IMR-90 (cell line): ENCODE measurements at regions not wholly inside any gene's neighbourhood (a gene's known extent, or its start where the extent isn't known, plus 50 kb on each side); places are given as distances from the start of the nearest gene placed in this dataset.

ENCODE experiments used
- ATAC-seq: fragments of 200-7000 bp; cut with Tn5 transposase; 2 replicates; pipeline ENCODE4 v1.9.1; 2020; ENCODE audit warnings: low read depth, mild to moderate bottlenecking, moderate library complexity
- BruUV-seq: library from RNA; stranded (reverse); fragments of 400-500 nt; replicated peaks from 2 replicates; lab custom pipeline; 2021; lab: Mats Ljungman, UMichigan
- CTCF ChIA-PET: fragments of 300-600 bp; formaldehyde crosslinking; extraction: SDS; loops from one replicate; lab custom pipeline; 2021; ENCODE audit warnings: antibody characterized with exemption; lab: Yijun Ruan, JAX
- POLR2A ChIA-PET: fragments of 300-600 bp; sonication (Branson Sonifier 250); formaldehyde crosslinking; loops from one replicate; lab custom pipeline; 2022; ENCODE audit warnings: antibody characterized with exemption; ENCODE audit not compliant: unreplicated experiment; lab: Charles Lee
- DNase-seq: peaks from one replicate; pipeline ENCODE4 v3.0.0; 2013
- H2AFZ ChIP-seq: replicated peaks from 2 replicates; pipeline ENCODE3; 2013; ENCODE audit warnings: low read length, mild to moderate bottlenecking; ENCODE audit not compliant: poor library complexity
- H2AK5ac ChIP-seq: 2 replicates; pipeline ENCODE4 v1.6.1; 2013; ENCODE audit warnings: low read depth, low read length, inconsistent platforms
- H2AK9ac ChIP-seq: replicated peaks from 2 replicates; pipeline ENCODE3; 2013; ENCODE audit warnings: mild to moderate bottlenecking, low read depth, low read length, moderate library complexity; ENCODE audit not compliant: poor library complexity
- H2BK120ac ChIP-seq: 2 replicates; pipeline ENCODE4 v1.6.1; 2013; ENCODE audit warnings: low read depth, low read length, inconsistent platforms
- H2BK15ac ChIP-seq: 3 replicates; pipeline ENCODE4 v1.6.1; 2013; ENCODE audit warnings: low read depth, low read length, inconsistent platforms
- H2BK20ac ChIP-seq: 2 replicates; pipeline ENCODE4 v1.6.1; 2013; ENCODE audit warnings: low read depth, mild to moderate bottlenecking, inconsistent platforms, low read length, moderate library complexity
- H2BK5ac ChIP-seq: 2 replicates; pipeline ENCODE4 v1.6.1; 2013; ENCODE audit warnings: mild to moderate bottlenecking, low read depth, low read length, inconsistent platforms; ENCODE audit not compliant: poor library complexity, severe bottlenecking
- H3K14ac ChIP-seq: replicated peaks from 2 replicates; pipeline ENCODE4 v1.6.1; 2013; ENCODE audit warnings: low read depth, low read length, inconsistent platforms
- H3K18ac ChIP-seq: 2 replicates; pipeline ENCODE4 v1.6.1; 2013; ENCODE audit warnings: low read depth, low read length, control low read depth
- H3K23ac ChIP-seq: 2 replicates; pipeline ENCODE4 v1.6.1; 2013; ENCODE audit warnings: low read depth, low read length, inconsistent platforms
- H3K27ac ChIP-seq: 2 replicates; pipeline ENCODE4 v1.5.1; 2013; ENCODE audit warnings: mild to moderate bottlenecking, control low read depth, low read length; ENCODE audit not compliant: insufficient read depth
- H3K27me3 ChIP-seq: 2 replicates; pipeline ENCODE4 v1.6.1; 2013; ENCODE audit warnings: low read length; ENCODE audit not compliant: control insufficient read depth, insufficient read depth
- H3K36me3 ChIP-seq: 2 replicates; pipeline ENCODE4 v1.6.1; 2013; ENCODE audit warnings: low read length, mixed read lengths; ENCODE audit not compliant: control insufficient read depth, insufficient read depth
- H3K4ac ChIP-seq: 2 replicates; pipeline ENCODE4 v1.6.1; 2013; ENCODE audit warnings: low read depth, low read length, inconsistent platforms
- H3K4me1 ChIP-seq: 2 replicates; pipeline ENCODE4 v1.6.1; 2013; ENCODE audit warnings: low read length, mixed read lengths; ENCODE audit not compliant: control insufficient read depth, insufficient read depth
- H3K4me2 ChIP-seq: 2 replicates; pipeline ENCODE4 v1.6.1; 2013; ENCODE audit warnings: low read depth, mild to moderate bottlenecking, control low read depth, low read length, moderate library complexity
- H3K4me3 ChIP-seq: 2 replicates; pipeline ENCODE4 v1.5.1; 2013; ENCODE audit warnings: low read depth, mild to moderate bottlenecking, control low read depth, low read length, moderate library complexity; ENCODE audit not compliant: insufficient read depth
- H3K56ac ChIP-seq: 2 replicates; pipeline ENCODE4 v1.6.1; 2013; ENCODE audit warnings: low read length, inconsistent platforms; ENCODE audit not compliant: insufficient read depth; ENCODE audit errors: extremely low read depth
- H3K79me1 ChIP-seq, 2 experiments: 2 replicates each; pipeline ENCODE4 v1.6.1; 2013; ENCODE audit warnings: low read length in 2 of 2, inconsistent platforms in 1 of 2, low read depth in 1 of 2
- H3K9ac ChIP-seq: 2 replicates; pipeline ENCODE4 v1.6.1; 2013; ENCODE audit warnings: low read depth, low read length, control low read depth
- H3K9me1 ChIP-seq: 2 replicates; pipeline ENCODE4 v1.6.1; 2013; ENCODE audit warnings: low read length, inconsistent platforms; ENCODE audit not compliant: insufficient read depth
- H3K9me3 ChIP-seq: 2 replicates; pipeline ENCODE4 v1.6.1; 2013; ENCODE audit warnings: low read length; ENCODE audit not compliant: control insufficient read depth, insufficient read depth
- H4K20me1 ChIP-seq: 2 replicates; pipeline ENCODE4 v1.6.1; 2013; ENCODE audit warnings: low read length, inconsistent platforms; ENCODE audit not compliant: insufficient read depth
- H4K5ac ChIP-seq: 2 replicates; pipeline ENCODE4 v1.6.1; 2013; ENCODE audit warnings: mild to moderate bottlenecking, low read depth, low read length, control low read depth
- H4K8ac ChIP-seq, 2 experiments: 2 replicates each; pipeline ENCODE4 v1.6.1; 2013; ENCODE audit warnings: low read depth in 2 of 2, low read length in 2 of 2, control low read depth in 1 of 2, inconsistent platforms in 1 of 2
- H4K91ac ChIP-seq: 2 replicates; pipeline ENCODE4 v1.6.1; 2013; ENCODE audit warnings: low read depth, low read length, inconsistent platforms; ENCODE audit not compliant: insufficient read depth
- BHLHE40 ChIP-seq: fragments of 150-350 bp; IDR thresholded peaks from 2 replicates; pipeline ENCODE4 v1.6.1; 2016; ENCODE audit warnings: mild to moderate bottlenecking, low read depth, low read length
- CEBPB ChIP-seq: IDR thresholded peaks from 2 replicates; pipeline ENCODE4 v1.6.1; 2012; ENCODE audit warnings: low read depth, low read length, improper control_type of control experiment
- CHD1 ChIP-seq: IDR thresholded peaks from 2 replicates; pipeline ENCODE4 v1.6.1; 2012; ENCODE audit warnings: low read depth, low read length, improper control_type of control experiment
- CTCF ChIP-seq: conservative IDR thresholded peaks from 2 replicates; pipeline ENCODE4 v1.5.1; 2012; ENCODE audit warnings: mild to moderate bottlenecking, low read depth, low read length, improper control_type of control experiment
- ELK1 ChIP-seq: fragments of 150-350 bp; IDR thresholded peaks from 2 replicates; pipeline ENCODE4 v1.6.1; 2016; ENCODE audit warnings: low read depth, mild to moderate bottlenecking, low read length, moderate library complexity, borderline replicate concordance
- FOS ChIP-seq: fragments of 150-350 bp; IDR thresholded peaks from 2 replicates; pipeline ENCODE4 v1.6.1; 2016; ENCODE audit warnings: low read depth, low read length
- MAFK ChIP-seq: IDR thresholded peaks from 2 replicates; pipeline ENCODE4 v1.6.1; 2012; ENCODE audit warnings: low read depth, low read length, improper control_type of control experiment
- MAZ ChIP-seq: IDR thresholded peaks from 2 replicates; pipeline ENCODE4 v1.6.1; 2012; ENCODE audit warnings: low read depth, mild to moderate bottlenecking, low read length, improper control_type of control experiment, moderate library complexity, borderline replicate concordance
- MXI1 ChIP-seq: IDR thresholded peaks from 2 replicates; pipeline ENCODE4 v1.6.1; 2012; ENCODE audit warnings: low read depth, mild to moderate bottlenecking, low read length, moderate library complexity, borderline replicate concordance
- NFE2L2 ChIP-seq: fragments of 150-350 bp; IDR thresholded peaks from 2 replicates; pipeline ENCODE4 v1.6.1; 2016; ENCODE audit warnings: low read depth, mild to moderate bottlenecking, low read length
- POLR2A ChIP-seq: IDR thresholded peaks from 2 replicates; pipeline ENCODE4 v1.6.1; 2012; ENCODE audit warnings: mild to moderate bottlenecking, low read depth, low read length
- RAD21 ChIP-seq: IDR thresholded peaks from 2 replicates; pipeline ENCODE4 v1.6.1; 2012; ENCODE audit warnings: low read length, improper control_type of control experiment
- RCOR1 ChIP-seq: IDR thresholded peaks from 2 replicates; pipeline ENCODE4 v1.6.1; 2012; ENCODE audit warnings: mild to moderate bottlenecking, low read length, improper control_type of control experiment; ENCODE audit not compliant: insufficient replicate concordance
- RFX5 ChIP-seq: IDR thresholded peaks from 2 replicates; pipeline ENCODE4 v1.8.0; 2012; ENCODE audit warnings: low read depth, mild to moderate bottlenecking, low read length, moderate library complexity
- SMC3 ChIP-seq: fragments of 150-350 bp; IDR thresholded peaks from 2 replicates; pipeline ENCODE4 v1.6.1; 2016; ENCODE audit warnings: low read depth, mild to moderate bottlenecking, antibody characterized with exemption, low read length, moderate library complexity
- USF2 ChIP-seq: fragments of 150-350 bp; IDR thresholded peaks from 2 replicates; pipeline ENCODE4 v1.6.1; 2017; ENCODE audit warnings: mild to moderate bottlenecking, antibody characterized with exemption, low read length, low read depth
- WGBS, 2 experiments: methylation state at CpG; one replicate each; pipeline versions ENCODE4 v1.1.5 to v1.1.7; 2013; ENCODE audit warnings: missing lambda C conversion rate in 2 of 2; ENCODE audit not compliant: insufficient read length in 1 of 2; ENCODE audit errors: extremely low coverage in 2 of 2; 5-methylcytosine and 5-hydroxymethylcytosine counted together
- dilution Hi-C: fragments of 300-500 bp; cut with HindIII; formaldehyde crosslinking; loops from one replicate; pipeline ENCODE4 v1.14.3; 2018; ENCODE audit warnings: low sequenced_read_pairs; ENCODE audit not compliant: unreplicated experiment
- in situ Hi-C: fragments of 300-500 bp; cut with MboI; formaldehyde crosslinking; loops from 3 replicates; pipeline ENCODE4 v1.14.3; 2019; ENCODE audit warnings: low sequenced_read_pairs, inconsistent platforms, mixed read lengths
- intact Hi-C: fragments of 100-400 bp; cut with micrococcal nuclease; formaldehyde crosslinking; loops from 2 replicates; pipeline ENCODE4 v1.10.0; 2022

GRCh38 chr3:194022816-194023215, 113.1 kb upstream of the HES1 start:
- Histone ChIP-seq H2AFZ (no peak overlapping the region), H3K4ac (no peak overlapping the region), H4K8ac (no peak overlapping the region), H2BK5ac (no peak overlapping the region), H2BK15ac (no peak overlapping the region), H3K18ac (no peak overlapping the region), H3K9me1 (no peaks in the 10 kb centered on the region; the same call in 1 of the 2 replicates), H4K20me1 (no peaks in the 10 kb centered on the region), H3K9me3 (no peaks in the 10 kb centered on the region), H3K4me2 (no peak overlapping the region), H3K56ac (no peak overlapping the region), H3K79me1 (no peaks in the 10 kb centered on the region), H2BK20ac (no peak overlapping the region), H3K4me1 (no peaks in the 10 kb centered on the region), H3K23ac (no peak overlapping the region), H2AK9ac (no peak overlapping the region), H3K14ac (no peak overlapping the region), H4K5ac (no peak overlapping the region), H4K91ac (no peak overlapping the region), H3K27me3 (peaks cover 38% of the 10 kb centered on the region), H3K27ac (no peak overlapping the region), H2AK5ac (no peak overlapping the region), H2BK120ac (no peak overlapping the region), H3K36me3 (no peaks in the 10 kb centered on the region), H3K4me3 (no peak overlapping the region), H3K9ac (no peak overlapping the region)
- no TSS peak for BruUV-seq
- CTCF ChIA-PET, result no interaction called here
- in situ Hi-C loops, result no loop called here
- no peak for TF ChIP-seq BHLHE40
- no peak for TF ChIP-seq FOS
- no peak for TF ChIP-seq RFX5
- no peak for TF ChIP-seq MXI1
- no peak for TF ChIP-seq CTCF
- TF ChIP-seq POLR2A, result no peak
- no peak for TF ChIP-seq SMC3
- no peak for TF ChIP-seq MAFK
- TF ChIP-seq MAZ, result no peak
- TF ChIP-seq NFE2L2, result no peak
- no peak for TF ChIP-seq RAD21
- no peak for TF ChIP-seq ELK1
- TF ChIP-seq RCOR1, result no peak
- no peak for TF ChIP-seq CEBPB
- TF ChIP-seq CHD1, result no peak
- no peak for TF ChIP-seq USF2
- no CpG with 5 or more reads among the region's 5 CpGs for WGBS, 2 experiments
- POLR2A ChIA-PET, result no interaction called here
- dilution Hi-C loops, result no loop called here
- intact Hi-C loops, result no loop called here
- DNase-seq (no peak), ATAC-seq (no peak)
